NCI-H226 (cell line): ENCODE measurements at regions not wholly inside any gene's neighbourhood (a gene's known extent, or its start where the extent isn't known, plus 50 kb on each side); places are given as distances from the start of the nearest gene placed in this dataset.
"Not testable (repeated sequence)": the region's sequence is repeated elsewhere in the genome, so short reads cannot be mapped to it uniquely, and the experiment has no call there.

Experiments used
- DNase-seq: peaks from one replicate; pipeline ENCODE4 v3.0.0-alpha.2; 2015

DNA sequence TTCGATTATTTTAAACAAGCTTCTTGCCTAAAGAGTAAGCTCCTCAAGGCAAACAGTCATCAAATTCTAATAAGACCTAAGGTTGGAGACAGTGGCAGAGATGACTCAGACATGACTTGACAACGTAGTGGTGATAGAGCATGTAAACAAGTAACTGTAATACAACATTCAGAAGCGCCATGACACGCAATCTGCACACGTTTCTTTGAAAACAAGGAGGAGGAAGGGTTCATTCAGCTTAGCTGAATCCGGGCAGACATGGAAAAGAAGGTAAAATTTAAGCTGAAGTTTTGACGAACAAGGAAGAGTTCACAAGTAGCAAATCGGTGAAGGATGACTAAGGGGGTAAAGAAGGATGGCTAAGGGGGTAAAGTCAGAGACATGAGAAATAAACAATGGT is 152.4 kb upstream of the ZC3H12C start:
- DNase-seq, result peak; percentile 60

- no peak for DNase-seq
These were observed 147.4 kb upstream of the ZC3H12C start for GRCh38 chr11:109945626-109946321.

DNA sequence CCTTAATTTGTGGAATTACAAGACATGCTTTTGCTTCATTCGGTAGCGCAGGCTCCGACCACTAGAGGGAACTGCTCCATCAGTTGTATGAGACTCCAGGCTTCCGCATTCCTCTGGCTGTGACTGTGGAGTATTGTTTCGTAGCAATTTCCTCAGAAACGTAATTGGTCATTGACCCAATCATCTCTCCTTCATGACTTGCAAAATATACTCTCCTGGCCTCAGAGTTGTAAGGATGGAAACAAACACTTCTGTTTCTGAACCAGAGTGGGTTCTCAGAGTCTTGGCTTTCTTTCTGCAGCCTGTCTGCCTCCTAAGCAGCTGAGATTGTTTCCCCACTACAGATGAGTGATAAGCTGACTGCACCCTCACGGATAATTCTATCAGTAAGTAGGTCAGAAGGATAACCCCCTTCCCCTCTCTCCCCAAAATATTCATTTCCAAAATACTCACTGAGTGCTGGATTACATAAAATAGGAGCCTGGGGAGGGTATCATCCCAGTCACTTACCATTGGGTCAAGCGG is 146.8 kb upstream of the ZC3H12C start:
- DNase-seq, result peak; percentile 87

GRCh38 chr11:109954534-109954933 is 138.7 kb upstream of the ZC3H12C start:
- DNase-seq, result no peak

DNA sequence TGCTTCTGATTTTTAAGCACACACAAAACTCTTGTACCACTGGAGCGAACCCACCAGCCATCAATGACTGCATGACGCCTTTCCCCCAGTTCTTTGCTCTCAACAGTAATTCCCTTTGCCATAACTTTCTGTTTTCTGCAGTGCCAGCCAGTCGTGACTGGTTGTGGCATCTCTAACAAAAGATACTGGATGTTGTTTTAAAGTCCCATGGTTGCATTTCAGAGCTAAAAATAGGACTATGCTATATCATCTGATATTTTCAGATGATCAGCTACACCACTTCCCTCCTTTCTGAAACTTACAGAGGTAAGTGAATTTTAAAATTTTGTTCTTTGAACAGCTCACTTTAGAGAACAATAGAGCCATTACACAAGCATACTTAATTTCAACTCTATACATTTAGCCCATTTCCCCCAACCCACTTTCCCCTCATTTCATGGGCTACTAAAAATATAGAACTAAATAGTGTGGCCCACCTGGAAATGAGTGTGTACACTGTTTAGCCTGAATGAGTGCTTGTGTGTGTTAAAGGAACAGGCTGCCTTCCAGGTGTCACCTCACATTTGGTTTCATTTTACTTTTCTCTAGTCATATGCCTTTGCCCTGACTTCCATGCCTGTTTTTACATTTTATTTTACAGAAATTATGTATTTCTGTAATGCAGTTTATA is 136.9 kb upstream of the ZC3H12C start:
- DNase-seq, result no peak

DNA sequence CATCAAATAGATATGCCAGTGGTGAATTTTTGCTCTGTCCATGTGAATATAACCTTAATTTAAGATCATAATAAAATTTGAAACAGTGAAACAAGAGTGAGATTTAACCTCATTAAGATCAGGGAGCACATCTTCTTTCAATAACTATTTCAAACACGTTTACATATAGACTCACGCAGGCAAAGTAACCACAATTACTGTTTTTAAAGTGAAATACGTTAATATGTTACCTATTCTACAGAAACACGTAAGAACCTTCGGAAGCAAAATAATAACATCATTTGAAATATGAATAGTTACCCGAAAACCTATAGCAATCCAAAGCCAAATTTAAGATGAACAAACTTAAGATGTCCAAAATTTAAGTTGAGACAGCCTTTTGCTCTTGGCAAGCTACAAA is 136.2 kb upstream of the ZC3H12C start:
- no peak for DNase-seq

GRCh38 chr11:109957601-109958000 is 135.6 kb upstream of the ZC3H12C start:
- no peak for DNase-seq

DNA sequence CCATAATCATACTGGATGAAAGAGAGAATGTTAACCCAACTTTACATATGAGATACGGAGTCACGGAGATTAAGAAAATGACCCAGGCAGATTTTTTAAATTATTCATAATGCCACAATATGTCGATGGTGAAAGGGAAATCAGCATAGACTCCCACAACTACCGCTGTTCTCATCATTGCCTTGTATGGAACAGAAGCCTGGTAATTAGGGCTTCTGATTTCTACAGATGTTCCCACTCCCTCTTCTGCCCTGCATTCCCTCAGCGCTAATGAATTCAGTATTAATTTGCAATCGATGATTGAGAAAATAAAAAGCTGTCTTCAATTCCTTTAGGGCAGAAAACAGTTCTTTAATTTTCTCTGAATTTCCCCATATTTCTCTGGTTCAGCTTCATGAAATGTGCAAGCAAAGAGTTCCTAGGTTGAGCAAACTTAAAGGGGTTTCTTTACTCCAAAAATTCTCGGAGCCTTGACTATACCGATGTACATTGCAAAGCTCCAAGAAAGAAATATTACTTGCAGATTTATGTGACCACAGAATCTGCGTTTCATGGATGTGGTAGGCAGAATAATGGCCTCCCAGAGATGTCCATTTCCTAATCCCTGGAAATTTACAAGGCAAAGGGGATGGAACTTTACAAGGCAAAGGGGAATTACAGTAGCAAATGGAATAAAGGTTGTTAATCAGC is 134.9 kb upstream of the ZC3H12C start:
- no peak for DNase-seq

GRCh38 chr11:109958821-109959166 is 134.4 kb upstream of the ZC3H12C start:
- no peak for DNase-seq

DNA sequence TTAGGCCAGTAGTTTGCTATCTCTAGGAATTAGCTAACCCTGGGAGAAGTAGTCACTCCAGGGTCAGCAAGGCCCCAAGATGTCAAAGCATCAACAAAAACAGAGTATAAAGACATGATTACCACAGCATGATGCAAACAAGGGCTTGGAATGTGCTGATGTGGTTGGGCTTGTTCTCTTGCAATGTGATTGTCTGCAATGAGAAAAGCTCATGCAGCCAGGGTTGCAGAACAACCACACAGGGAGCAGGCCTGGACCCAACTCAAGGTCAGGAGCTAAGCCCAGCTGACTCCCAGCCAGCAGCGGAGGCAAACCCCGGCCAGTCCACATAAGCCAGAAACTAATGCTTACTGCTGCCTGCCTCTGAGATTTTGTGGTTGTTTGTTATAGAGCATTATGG is 132.4 kb upstream of the ZC3H12C start:
- peak; percentile 14 for DNase-seq

DNA sequence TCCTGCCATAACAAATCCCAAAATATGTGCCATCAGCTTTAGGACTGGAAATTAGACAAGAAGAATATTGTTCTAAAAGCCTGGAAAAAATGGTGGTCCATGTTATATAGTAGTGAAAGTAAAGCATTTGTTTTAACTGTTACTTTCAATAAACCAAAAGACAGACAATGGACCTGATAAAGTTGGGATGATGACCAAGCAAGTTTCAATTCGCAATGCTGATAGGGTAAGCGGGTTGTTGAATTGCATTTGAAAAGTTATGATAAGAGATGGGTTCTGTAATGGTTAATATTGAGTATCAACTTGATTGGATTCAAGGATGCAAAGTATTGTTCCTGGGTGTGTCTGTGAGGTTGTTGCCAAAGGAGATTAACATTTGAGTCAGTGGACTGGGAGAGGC is 131.9 kb upstream of the ZC3H12C start:
- DNase-seq, result no peak

GRCh38 chr11:109963101-109963500 is 130.1 kb upstream of the ZC3H12C start:
- no peak for DNase-seq

GRCh38 chr11:109964487-109964886 is 128.7 kb upstream of the ZC3H12C start:
- DNase-seq, result no peak

- DNase-seq, result not testable (repeated sequence)
These were observed 127.7 kb upstream of the ZC3H12C start for GRCh38 chr11:109965445-109965844.

- DNase-seq, result not testable (repeated sequence)
These were observed 127.3 kb upstream of the ZC3H12C start for GRCh38 chr11:109965926-109966325.

DNA sequence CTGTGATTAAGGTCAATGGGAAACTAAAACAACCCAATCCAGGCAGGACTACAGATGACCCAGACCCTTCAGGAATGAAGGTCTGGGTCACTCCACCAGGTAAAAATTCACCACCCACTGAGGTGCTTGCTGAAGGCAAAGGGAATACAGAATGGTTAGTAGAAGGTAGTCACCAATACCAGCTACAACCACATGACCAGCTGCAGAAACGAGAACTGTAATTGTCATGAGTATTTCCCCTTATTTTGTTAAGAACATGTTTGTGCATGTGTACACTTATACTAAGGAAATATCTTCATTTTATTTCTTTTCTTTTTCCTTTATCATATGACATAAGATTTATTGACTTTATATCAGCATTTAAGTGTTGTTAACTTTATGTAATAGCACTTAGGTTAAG is 126.1 kb upstream of the ZC3H12C start:
- not testable (repeated sequence) for DNase-seq

GRCh38 chr11:109968299-109968698 is 124.9 kb upstream of the ZC3H12C start:
- no peak for DNase-seq

- no peak for DNase-seq
These were observed 124.4 kb upstream of the ZC3H12C start for GRCh38 chr11:109968781-109969180.

DNA sequence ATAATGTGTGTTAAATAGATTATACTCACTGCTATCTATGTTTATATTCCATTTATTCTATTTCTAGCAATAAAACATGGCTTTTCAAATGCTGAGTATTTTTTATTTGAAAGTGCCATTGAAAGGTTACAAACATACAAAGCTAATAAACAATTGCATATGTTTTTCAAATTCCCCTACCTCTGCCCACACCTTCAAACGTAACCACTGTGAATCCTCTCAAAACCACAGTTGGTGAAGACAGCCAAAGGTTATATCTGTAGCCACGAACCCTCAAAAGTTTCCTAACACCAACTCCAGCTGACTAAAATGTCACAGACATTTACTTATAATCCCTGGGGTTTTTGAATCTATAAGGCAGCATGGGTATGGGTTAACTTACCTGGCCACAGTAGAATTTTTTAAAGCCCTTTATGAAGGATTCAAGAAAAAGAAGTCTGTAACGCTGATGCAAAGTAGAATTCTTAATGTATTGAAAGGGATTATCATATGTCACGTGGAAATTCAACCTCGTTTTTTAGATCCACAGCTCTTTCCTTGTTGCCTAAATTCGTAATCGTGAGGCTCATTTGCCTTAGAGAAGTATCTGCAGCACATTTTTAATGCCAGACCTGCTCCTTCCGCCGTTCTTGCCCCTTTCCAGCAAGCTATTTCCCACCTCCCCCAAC is 122.5 kb upstream of the ZC3H12C start:
- no peak for DNase-seq

DNA sequence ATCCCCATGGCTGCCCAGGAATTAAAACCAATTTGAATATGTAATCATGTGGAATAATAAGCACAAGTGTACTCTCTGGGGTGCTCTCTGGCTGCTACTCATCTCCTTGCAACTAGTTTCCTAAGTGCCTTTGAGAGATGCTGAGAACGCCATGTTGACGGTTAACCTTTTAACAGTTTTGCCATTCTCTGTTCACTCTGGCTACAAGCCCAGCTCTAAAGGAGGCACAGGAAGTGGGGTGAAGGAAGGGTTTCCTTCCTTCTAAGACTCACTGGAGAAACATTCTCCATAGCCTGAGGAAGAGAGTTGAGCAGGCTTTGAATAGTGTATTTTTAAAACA is 122.0 kb upstream of the ZC3H12C start:
- peak; percentile 83 for DNase-seq

- DNase-seq, result no peak
These were observed 120.9 kb upstream of the ZC3H12C start for GRCh38 chr11:109972181-109972715.

- DNase-seq, result no peak
These were observed 120.3 kb upstream of the ZC3H12C start for GRCh38 chr11:109972939-109973338.

- no peak for DNase-seq
These were observed 119.7 kb upstream of the ZC3H12C start for GRCh38 chr11:109973486-109973885.
